GM19351 (cell line): ENCODE measurements at regions not wholly inside any gene's neighbourhood (a gene's known extent, or its start where the extent isn't known, plus 50 kb on each side); places are given as distances from the start of the nearest gene placed in this dataset.
"Not testable (repeated sequence)": the region's sequence is repeated elsewhere in the genome, so short reads cannot be mapped to it uniquely, and the experiment has no call there.

Experiments
- ATAC-seq: cut with Tn5 transposase; IDR thresholded peaks from one replicate; pipeline ENCODE4 v1.9.1; 2021; ENCODE audit warnings: mild to moderate bottlenecking, moderate library complexity; ENCODE audit not compliant: unreplicated experiment

DNA sequence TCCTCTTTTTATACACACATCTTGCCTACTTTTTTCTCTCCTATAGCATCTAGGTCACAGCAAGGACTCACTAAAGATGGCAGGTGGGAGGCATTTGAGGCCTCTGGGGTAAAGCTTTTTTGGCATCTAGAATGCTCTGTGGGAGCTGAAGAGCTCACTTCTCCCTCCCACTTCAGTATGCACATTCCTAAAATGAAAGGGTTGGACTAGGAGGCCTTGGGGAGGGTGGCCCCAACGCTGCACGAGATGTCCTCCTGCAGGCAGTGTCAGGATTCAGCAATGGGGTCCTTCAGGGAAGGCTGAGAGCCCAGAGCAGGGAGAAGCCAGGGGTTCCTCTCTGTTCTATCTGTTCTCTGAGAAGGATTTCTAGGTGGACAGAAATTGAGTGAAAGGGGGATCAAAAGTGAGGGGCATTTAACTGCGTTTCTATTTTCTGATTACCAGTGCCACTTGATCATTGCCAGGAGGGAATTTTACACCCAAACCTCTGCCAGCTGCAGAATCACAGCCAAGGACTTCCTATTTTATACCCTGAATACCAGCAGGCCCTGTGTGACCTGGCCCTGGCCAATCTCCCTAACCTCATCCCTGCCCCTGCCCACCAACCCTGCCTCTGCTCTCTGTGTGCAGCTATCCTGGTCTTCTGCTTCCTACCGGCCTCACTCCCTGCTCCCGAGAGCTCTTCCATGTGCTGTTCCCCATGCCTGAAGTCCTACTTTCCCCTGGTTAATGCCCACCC is 186.2 kb downstream of the CYP26B1 start:
- no peak for ATAC-seq

DNA sequence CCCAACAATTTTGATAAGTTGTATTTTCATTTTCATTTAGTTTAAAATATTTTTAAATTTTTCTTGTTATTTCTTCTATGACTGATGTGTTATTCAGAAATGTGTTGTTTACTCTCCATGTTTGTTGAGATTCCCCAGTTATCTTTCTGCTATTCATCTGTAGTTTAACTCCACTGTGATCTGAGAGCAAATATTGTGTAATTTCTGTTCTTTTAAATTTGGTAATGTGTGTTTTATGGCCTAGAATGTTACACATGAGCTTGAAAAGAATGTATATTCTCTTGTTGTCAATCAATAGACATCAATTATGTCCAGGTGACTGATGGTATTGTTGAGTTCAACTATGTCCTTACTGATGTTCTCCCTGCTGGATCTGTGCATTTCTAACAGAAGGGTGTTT is 188.2 kb downstream of the CYP26B1 start:
- ATAC-seq = no peak

- ATAC-seq = not testable (repeated sequence)
These were observed 189.2 kb downstream of the CYP26B1 start for GRCh38 chr2:71958426-71958825.

- no peak for ATAC-seq
These were observed 195.0 kb downstream of the CYP26B1 start for GRCh38 chr2:71952572-71953188.

DNA sequence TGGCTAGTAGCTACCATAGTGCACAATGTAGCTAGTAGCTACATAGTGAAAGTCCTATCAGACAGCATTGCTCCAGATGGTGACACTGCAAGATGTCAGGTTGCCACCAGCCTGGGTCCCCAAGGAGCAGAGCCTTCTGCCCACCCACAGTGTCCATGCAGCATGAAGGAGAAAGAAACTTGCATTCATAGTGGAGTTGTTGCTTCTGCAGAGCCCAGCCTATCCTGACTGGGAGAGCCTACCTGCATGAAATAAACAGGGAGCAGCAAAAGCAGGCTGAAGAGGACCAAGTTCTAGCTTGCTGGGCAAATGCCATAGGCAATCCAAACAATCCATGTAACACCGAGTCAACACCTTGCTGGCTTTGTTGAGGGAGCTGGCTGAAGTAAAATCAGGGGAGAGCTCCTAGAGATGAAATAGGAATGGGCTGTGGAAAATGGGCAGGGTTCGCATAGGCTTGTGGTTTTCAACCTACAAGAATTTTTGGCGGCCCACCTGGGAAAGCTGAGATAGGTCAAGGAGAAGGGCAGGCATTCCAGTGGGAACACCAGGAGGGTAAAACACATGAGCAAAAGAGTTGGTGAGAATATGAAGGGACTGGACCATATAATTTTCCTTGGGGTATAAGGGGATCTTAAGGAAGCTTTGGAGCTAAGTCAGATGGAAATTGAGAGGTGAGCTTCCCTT is 195.8 kb downstream of the CYP26B1 start:
- ATAC-seq = no peak

DNA sequence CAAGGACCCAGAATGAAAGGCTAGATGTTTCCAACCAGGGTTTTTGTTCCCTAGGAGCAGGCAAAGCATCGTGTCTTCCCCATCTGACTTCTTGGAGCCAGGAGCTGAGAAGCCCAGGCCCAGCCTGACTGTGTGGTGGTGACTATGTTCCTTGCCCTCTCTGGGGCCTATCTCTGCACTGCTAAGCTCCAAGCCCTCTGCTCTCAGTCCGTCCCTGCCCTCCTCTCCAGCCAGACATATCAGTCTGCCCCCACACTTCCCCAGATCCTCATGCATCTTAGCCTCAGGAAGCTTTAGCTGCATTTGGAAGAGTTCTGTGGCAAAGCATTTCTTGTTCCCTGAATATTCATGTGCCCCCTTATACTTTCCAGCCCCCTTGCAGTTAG is 196.6 kb downstream of the CYP26B1 start:
- ATAC-seq = no peak

DNA sequence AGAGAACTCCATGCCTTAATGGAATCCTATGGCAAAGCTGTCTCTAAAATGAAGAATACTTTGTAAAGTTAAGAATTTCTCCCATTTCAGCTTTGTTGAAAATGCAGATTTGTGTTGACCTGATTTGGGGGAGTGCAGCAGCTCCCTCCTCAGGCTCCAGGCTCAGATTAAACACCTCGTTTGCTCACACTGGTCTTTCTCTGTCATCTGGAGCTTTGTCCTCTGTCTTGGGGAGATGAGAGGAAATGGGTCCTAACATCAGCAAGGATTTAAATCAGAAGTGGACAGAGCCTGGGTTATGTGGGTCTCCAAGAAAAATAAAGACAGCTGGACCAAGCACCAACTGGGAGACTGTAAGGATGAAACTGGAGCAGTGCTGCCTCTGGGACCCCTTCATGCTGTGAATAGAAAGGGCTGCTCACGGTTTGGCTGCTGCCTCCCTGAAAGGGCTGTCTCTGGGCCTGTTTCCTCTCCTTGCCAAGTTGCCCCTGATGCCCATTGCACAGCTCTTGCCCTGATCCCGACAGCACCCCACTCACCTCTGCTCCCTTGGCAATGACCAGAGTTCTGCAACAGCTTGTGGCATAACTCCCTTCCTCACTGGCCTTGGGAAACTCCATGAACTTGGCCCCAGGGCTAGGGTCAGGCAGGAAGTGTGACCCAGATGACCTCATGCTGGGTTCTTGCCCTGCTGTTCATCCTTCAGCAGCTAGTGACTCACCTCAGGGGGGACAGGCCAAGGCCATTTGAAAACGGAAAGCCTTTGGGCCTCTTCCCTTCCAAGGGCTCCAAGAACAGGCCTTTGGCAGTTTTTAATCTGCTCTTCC is 197.2 kb downstream of the CYP26B1 start:
- no peak for ATAC-seq

DNA sequence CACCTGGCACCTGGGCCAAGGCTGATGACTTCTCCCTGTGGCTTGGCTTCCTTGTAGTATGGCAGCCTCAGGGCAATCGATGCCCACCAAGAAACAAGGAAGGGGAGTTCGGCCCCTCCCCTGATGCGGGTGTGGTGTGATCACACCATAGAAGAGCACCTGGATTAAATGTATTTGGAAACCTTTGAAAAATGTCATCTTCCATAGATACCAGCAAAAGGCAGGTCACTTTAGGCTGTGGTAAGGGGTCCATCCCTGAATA is 198.2 kb downstream of the CYP26B1 start:
- ATAC-seq = no peak

DNA sequence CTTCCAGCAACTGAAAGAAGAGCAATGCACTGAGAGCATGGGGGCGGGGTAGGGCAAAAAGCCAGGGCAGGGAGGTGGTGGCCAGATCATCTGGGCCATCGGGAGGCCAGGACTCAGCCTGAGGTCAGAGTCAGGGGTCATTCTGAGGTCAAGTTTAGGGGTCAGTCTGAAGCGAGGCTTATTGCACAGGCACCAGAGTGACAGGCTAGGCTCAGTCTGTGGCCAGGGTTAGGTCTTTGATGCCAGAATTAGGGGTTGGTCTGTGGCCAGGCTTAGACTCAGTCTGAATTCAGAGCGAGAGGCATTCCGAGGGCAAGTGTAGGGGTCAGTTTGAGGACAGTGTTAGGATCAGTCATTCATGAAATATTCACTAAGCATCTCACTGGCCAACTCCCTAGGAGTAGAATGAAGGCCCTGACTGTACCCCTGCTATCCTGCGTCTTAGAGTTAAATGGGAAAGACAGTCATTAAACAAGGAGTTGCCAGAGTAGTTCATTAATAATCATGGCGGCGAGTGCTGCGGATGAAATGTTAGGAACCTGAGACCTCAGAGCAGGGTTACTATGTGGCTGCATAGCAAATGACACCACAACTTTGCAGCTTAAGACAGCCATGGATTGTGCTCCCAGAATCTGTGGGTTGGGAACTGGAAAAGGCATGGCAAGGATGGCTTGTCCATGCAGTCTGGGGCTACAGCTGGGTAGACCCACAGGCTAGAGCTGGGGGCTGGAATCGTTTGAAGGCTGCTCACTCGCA is 198.7 kb downstream of the CYP26B1 start:
- no peak for ATAC-seq

DNA sequence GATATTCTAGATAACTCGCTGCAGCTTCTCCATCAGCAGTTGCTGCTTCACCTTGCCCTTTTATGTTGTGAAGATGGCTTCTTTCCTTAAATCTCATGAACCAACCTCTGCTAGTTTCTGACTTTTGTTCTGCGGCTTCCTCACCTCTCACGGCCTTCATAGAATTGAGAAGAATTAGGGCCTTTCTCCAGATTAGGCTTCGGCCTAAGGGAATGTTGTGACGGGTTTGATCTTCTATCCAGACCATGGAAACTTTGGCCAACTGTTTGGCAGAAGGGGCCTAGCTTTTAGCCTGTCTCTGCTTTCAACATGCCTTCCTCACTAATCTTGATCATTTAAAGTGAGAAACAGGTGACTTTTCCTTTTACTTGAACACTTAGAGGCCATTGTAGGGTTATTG is 199.9 kb downstream of the CYP26B1 start:
- no peak for ATAC-seq

DNA sequence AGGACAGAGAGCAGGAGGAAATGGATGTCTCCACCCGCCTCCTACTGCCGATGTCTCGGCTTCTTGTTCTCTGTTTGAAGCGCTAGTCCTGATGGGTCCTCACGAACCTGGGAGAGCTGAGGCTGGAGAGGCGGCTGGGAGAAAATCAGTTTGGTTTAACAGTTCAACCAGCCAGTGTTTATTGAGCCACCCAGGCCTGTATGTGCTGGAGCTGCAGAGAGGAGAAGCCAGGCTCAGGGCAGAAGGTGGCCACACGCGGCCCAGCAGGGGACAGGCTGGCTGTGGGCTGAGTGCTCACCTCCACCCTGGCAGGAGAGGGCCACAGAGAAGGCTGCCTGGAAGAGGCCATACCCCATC is 202.1 kb downstream of the CYP26B1 start:
- no peak for ATAC-seq

DNA sequence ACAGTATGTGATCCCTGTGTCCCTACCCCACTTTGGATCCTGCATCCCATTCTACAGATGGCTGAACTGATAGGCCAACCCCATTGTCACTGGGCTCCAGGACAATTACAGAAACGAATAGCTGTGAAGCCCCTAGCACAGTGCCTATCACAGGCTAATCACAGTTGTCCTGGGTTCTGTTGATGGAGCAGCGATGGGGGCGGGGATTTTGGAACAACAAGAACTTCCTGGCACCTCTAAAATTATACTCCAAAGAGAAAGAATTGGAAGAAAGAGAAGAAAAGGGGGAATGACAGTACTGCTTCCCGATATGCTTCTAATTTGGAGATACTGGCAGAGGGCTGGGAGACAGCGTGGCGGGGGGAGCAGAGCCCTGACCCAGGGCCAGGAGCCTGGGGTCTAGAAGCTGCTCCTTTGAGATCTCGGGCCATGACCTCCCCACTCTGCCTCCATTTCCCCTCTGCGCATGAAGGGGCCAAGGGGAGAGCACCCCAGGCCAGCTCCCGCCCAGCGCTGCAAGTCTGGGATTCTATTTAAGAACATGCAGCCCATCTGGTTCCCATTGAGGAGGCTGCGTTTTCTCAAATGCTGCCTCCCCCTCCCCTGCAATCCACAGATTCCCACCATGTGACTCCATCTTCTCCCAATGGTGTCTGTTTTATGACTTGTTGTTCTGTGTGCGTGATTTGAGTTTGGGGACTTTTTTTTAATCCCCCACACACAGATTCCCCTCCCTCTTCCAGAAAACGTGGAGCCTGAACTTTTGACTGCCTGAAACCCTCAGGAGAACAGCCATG is 202.7 kb downstream of the CYP26B1 start:
- ATAC-seq = no peak

DNA sequence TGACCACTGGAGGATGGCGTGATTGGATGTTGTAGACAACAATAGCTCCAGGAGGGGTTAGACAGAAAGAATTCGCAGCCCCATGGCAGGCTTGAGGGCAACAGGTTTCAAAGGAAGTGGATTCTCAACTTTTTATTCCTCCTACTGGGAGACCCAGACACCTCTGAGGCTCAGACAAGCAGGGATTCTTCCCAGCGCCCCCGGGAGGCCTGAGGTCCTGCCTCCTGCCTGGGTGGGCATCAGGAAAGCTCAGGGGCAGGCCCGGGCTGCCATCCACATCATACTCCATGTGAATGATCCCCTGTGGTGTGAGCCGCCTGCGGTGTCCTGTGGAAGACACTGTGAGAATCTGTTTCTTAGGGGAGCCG is 203.5 kb downstream of the CYP26B1 start:
- no peak for ATAC-seq

DNA sequence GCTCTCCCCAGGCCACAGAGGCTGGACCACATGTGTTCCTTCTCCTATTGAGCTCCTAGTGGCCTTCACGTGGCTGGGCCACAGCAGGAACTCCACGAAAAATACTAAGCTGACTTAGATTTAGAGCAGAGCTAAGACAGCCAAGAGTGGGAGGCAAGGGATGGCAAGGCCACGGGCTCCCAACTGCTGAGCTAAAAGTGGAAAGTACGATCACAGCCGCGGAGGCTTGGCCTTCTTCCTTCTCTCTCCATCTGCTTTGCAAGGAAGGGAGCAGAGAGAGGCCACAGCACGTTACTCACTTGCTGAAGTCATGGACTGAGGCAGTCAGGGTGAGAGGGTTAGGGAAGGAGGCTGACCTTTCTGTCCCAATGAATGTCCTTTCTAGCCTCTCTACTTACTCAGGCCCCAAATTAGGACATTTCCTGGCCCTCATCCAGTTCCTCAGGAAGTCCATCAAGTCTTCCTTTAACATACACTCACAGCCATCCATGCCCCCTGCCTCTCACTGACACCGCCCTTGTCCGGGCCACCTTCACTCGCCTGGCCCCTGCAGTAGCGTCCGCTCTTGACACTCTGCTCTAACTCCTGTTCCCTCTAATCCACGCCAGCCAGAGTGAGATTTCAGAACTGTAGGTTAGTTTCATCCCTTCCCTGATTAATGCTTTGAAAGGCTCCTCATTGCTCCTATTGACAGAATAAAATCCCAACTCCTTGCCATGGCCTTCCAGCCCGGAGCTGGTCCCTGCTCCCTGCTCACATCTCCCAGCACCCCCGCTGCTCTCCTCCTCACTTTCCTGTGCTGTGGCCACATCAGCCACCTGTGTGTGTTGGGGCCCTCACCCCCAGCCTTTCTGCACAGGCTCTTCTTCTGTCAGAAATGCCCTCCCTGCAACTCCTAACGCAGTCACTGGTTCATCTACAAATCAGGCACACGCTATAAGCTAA is 204.2 kb downstream of the CYP26B1 start:
- ATAC-seq = no peak

GRCh38 chr2:71941726-71942525 is 205.7 kb downstream of the CYP26B1 start:
- no peak for ATAC-seq

DNA sequence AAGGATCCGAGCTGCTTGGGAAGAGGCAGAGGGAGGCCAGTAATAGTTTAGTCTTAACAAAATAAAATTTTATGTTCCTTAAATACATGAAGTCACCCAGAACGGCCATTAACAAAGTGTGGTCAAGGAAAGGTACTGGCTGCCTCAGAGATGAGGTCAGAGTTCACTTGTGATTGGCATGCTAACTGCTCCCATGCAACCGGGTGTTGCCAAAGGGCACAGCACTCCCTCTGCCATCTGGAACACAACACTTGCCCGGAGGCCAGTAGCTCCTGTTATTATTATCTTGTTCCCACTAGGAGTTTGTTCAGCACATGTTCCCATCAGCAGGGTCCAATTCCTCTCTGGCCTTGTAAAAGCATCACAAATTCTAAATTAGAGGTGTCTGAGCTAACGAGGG is 207.0 kb downstream of the CYP26B1 start:
- no peak for ATAC-seq

DNA sequence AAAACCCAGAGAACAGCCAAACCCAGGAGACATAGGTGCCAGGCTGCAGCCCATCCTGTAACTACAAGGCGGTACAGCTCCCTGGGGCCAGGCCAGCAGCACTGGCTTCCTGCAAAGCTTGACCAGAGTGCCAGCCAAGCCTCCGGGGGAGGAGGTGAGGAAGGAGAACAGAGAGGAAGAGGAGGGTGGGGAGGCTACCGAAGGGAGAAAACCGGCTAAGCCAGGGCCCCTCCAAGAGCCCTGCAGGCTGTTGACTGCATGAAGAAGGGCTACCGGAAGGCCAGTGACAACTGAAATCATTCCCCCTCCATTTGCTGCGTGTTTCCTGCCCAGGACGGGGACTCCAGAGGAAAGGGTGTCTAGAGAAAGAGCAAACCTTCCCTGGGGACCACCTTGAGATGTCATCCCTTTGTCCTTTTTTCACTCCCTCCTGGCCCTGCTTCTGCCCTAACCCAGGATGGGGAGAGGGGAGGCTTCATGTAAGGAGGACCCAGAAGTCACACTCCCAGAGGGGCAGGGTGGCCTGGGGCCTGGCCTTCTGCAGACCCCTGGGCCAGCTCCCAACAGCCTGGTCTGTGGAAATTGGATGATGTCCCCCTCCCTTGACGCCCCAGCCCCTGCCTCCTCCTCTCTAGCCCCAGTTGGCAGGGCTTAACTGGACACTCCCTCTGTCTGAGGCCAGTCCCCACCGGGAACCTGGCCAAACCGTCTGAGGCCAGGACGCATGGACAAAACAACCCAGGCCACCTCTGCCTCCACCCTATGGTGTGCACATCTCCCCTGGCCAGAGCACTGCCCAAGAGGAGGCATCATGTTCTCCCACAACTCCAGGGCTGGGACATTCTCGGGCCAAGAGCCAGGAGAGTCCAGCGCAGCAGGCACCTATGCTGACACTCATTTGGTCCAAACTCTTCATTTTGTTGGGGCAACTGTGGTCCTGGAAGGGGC is 207.8 kb downstream of the CYP26B1 start:
- no peak for ATAC-seq
